ENCODE measurements at regions not wholly inside any gene's neighbourhood (a gene's known extent, or its start where the extent isn't known, plus 50 kb on each side); places are given as distances from the start of the nearest gene placed in this dataset.

DNA sequence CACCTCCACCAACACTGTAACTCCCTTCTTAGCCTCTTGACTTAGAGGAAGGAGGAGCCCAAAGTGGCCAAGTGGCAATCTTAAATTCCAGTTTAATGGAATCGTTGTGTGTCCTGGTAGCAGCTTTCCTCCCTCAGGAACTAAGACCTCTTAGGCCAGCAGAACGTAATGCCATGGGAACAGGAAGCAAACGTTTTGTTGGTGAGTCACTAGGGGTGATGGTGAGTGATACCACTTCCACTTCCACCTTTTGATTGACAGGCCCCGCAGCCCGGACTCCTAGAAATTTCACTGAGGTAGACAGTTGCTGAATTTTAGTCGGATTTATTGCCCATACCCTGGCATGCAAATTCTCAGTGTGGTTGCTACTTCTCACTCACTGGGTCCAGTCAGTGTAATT, 94.2 kb upstream of the FBN2 start:
- TF ChIP-seq EZH2 (IDR thresholded peaks at IDR 0.05) (no peak), POLR2AphosphoS5 (IDR thresholded peaks at IDR 0.05; ENCODE audit: borderline replicate concordance, low read depth, low read length) (no peak)

Measured in SK-N-MC (cell line).